Mesothelial cell of epicardium (in vitro differentiated cells): ENCODE measurements at regions not wholly inside any gene's neighbourhood (a gene's known extent, or its start where the extent isn't known, plus 50 kb on each side); places are given as distances from the start of the nearest gene placed in this dataset.

Source experiments
- DNase-seq, 2 experiments: peaks; one replicate each; pipeline ENCODE4 v3.0.0; 2021; ENCODE audit warnings: low spot score in 2 of 2; ENCODE audit not compliant: unreplicated experiment in 2 of 2
- H3K27ac Mint-ChIP-seq: 2 replicates; pipeline ENCODE4 v1.8.0; 2021; ENCODE audit warnings: mixed read lengths
- H3K27me3 Mint-ChIP-seq: 2 replicates; pipeline ENCODE4 v1.8.0; 2021; ENCODE audit warnings: low read depth, mixed read lengths
- H3K36me3 Mint-ChIP-seq: 2 replicates; pipeline ENCODE4 v1.8.0; 2021; ENCODE audit warnings: mixed read lengths
- H3K4me1 Mint-ChIP-seq: 2 replicates; pipeline ENCODE4 v1.8.0; 2021; ENCODE audit warnings: mixed read lengths
- H3K4me3 Mint-ChIP-seq: 2 replicates; pipeline ENCODE4 v1.8.0; 2021; ENCODE audit warnings: mild to moderate bottlenecking, moderate library complexity, mixed read lengths
- H3K9me3 Mint-ChIP-seq: 2 replicates; pipeline ENCODE4 v1.8.0; 2021; ENCODE audit warnings: mixed read lengths
- CTCF ChIP-seq: fragments of 200-600 bp; sonication (generic); IDR thresholded peaks from one replicate; pipeline ENCODE4 v1.5.0; 2021; ENCODE audit warnings: antibody characterized with exemption; ENCODE audit not compliant: unreplicated experiment

- Mint-ChIP-seq H3K27me3 (no peaks in the 10 kb centered on the region), H3K36me3 (peaks cover 5% of the 10 kb centered on the region), H3K9me3 (no peaks in the 10 kb centered on the region), H3K4me1 (peaks cover 22% of the 10 kb centered on the region), H3K4me3 (no peak overlapping the region), H3K27ac (no peak overlapping the region)
- peak in 1 of 2 experiments; percentile 31 for DNase-seq
- no peak for TF ChIP-seq CTCF
These were observed 162.2 kb downstream of the SMAD6 start for GRCh38 chr15:66864086-66864830.

GRCh38 chr15:66864871-66865281 is 162.8 kb downstream of the SMAD6 start:
- no peak overlapping the region for H3K27ac Mint-ChIP-seq
- no peaks in the 10 kb centered on the region for H3K27me3 Mint-ChIP-seq
- no peak for TF ChIP-seq CTCF
- DNase-seq = no peak
- peaks cover 9% of the 10 kb centered on the region for H3K36me3 Mint-ChIP-seq
- H3K9me3 Mint-ChIP-seq = peaks cover 4% of the 10 kb centered on the region
- H3K4me3 Mint-ChIP-seq = no peak overlapping the region
- peaks cover 22% of the 10 kb centered on the region for H3K4me1 Mint-ChIP-seq

- Mint-ChIP-seq H3K36me3 (peaks cover 13% of the 10 kb centered on the region), H3K27ac (peak overlapping the region; percentile 53), H3K27me3 (no peaks in the 10 kb centered on the region), H3K4me3 (no peak overlapping the region), H3K4me1 (peaks cover 22% of the 10 kb centered on the region), H3K9me3 (peaks cover 9% of the 10 kb centered on the region)
- DNase-seq = peak in 1 of 2 experiments; percentile 34
- TF ChIP-seq CTCF = no peak
These were observed 163.9 kb downstream of the SMAD6 start for GRCh38 chr15:66865622-66866611.

- H3K9me3 Mint-ChIP-seq = peaks cover 9% of the 10 kb centered on the region
- no peak overlapping the region for H3K4me3 Mint-ChIP-seq
- no peak for DNase-seq
- peaks cover 13% of the 10 kb centered on the region for H3K36me3 Mint-ChIP-seq
- peaks cover 22% of the 10 kb centered on the region for H3K4me1 Mint-ChIP-seq
- no peaks in the 10 kb centered on the region for H3K27me3 Mint-ChIP-seq
- no peak for TF ChIP-seq CTCF
- H3K27ac Mint-ChIP-seq = no peak overlapping the region
These were observed 164.6 kb downstream of the SMAD6 start for GRCh38 chr15:66866656-66867055.

GRCh38 chr15:66868918-66869317 is 166.9 kb downstream of the SMAD6 start:
- peak overlapping the region; percentile 44 for H3K27ac Mint-ChIP-seq
- no peak for TF ChIP-seq CTCF
- H3K9me3 Mint-ChIP-seq = peaks cover 9% of the 10 kb centered on the region

More at GRCh38 chr15:66868918-66869317, 166.9 kb downstream of the SMAD6 start:
- no peak overlapping the region for H3K4me3 Mint-ChIP-seq
- H3K36me3 Mint-ChIP-seq = peaks cover 13% of the 10 kb centered on the region
- DNase-seq = no peak
- H3K27me3 Mint-ChIP-seq = no peaks in the 10 kb centered on the region
- H3K4me1 Mint-ChIP-seq = peaks cover 9% of the 10 kb centered on the region
